HG03097 (cell line): ENCODE measurements at regions not wholly inside any gene's neighbourhood (a gene's known extent, or its start where the extent isn't known, plus 50 kb on each side); places are given as distances from the start of the nearest gene placed in this dataset.

ENCODE experiments used
- ATAC-seq: cut with Tn5 transposase; IDR thresholded peaks from one replicate; pipeline ENCODE4 v1.9.1; 2021; ENCODE audit not compliant: unreplicated experiment, low FRiP score

GRCh38 chrX:40459571-40460158 lies 121.1 kb upstream of the ATP6AP2 start:
- no peak for ATAC-seq

GRCh38 chrX:40457406-40457805 lies 123.4 kb upstream of the ATP6AP2 start:
- ATAC-seq = no peak

- no peak for ATAC-seq
These were observed 128.7 kb upstream of the ATP6AP2 start for GRCh38 chrX:40452031-40452430.

- ATAC-seq = no peak
These were observed 130.6 kb upstream of the ATP6AP2 start for GRCh38 chrX:40449956-40450706.

- no peak for ATAC-seq
These were observed 131.4 kb upstream of the ATP6AP2 start for GRCh38 chrX:40449396-40449795.

GRCh38 chrX:40448793-40449192 lies 132.0 kb upstream of the ATP6AP2 start:
- ATAC-seq = no peak

- no peak for ATAC-seq
These were observed 133.8 kb upstream of the ATP6AP2 start for GRCh38 chrX:40446921-40447320.

- no peak for ATAC-seq
These were observed 135.1 kb upstream of the ATP6AP2 start for GRCh38 chrX:40445691-40446090.

GRCh38 chrX:40444798-40445496 lies 135.8 kb upstream of the ATP6AP2 start:
- ATAC-seq = no peak

- ATAC-seq = no peak
These were observed 136.6 kb upstream of the ATP6AP2 start for GRCh38 chrX:40444133-40444532.

GRCh38 chrX:40440866-40441265 lies 139.9 kb upstream of the ATP6AP2 start:
- no peak for ATAC-seq

GRCh38 chrX:40439625-40440532 lies 140.9 kb upstream of the ATP6AP2 start:
- ATAC-seq = no peak

- ATAC-seq = no peak
These were observed 143.4 kb upstream of the ATP6AP2 start for GRCh38 chrX:40437348-40437747.

- ATAC-seq = no peak
These were observed 145.8 kb upstream of the ATP6AP2 start for GRCh38 chrX:40434947-40435346.

- ATAC-seq = no peak
These were observed 146.3 kb upstream of the ATP6AP2 start for GRCh38 chrX:40434443-40434842.

- no peak for ATAC-seq
These were observed 147.6 kb upstream of the ATP6AP2 start for GRCh38 chrX:40433160-40433559.

- no peak for ATAC-seq
These were observed 156.5 kb upstream of the ATP6AP2 start for GRCh38 chrX:40424259-40424658.

GRCh38 chrX:40423299-40423698 lies 157.5 kb upstream of the ATP6AP2 start:
- no peak for ATAC-seq

GRCh38 chrX:40422021-40422420 lies 158.7 kb upstream of the ATP6AP2 start:
- ATAC-seq = no peak

- no peak for ATAC-seq
These were observed 159.7 kb upstream of the ATP6AP2 start for GRCh38 chrX:40420899-40421729.
